GM19099 (cell line): ENCODE measurements at regions not wholly inside any gene's neighbourhood (a gene's known extent, or its start where the extent isn't known, plus 50 kb on each side); places are given as distances from the start of the nearest gene placed in this dataset.

Experiments used
- POLR2A ChIP-seq: IDR thresholded peaks from 3 replicates; pipeline ENCODE4 v1.6.1; 2011; ENCODE audit warnings: low read depth; ENCODE audit not compliant: insufficient read length; ENCODE audit errors: extremely low read depth

DNA sequence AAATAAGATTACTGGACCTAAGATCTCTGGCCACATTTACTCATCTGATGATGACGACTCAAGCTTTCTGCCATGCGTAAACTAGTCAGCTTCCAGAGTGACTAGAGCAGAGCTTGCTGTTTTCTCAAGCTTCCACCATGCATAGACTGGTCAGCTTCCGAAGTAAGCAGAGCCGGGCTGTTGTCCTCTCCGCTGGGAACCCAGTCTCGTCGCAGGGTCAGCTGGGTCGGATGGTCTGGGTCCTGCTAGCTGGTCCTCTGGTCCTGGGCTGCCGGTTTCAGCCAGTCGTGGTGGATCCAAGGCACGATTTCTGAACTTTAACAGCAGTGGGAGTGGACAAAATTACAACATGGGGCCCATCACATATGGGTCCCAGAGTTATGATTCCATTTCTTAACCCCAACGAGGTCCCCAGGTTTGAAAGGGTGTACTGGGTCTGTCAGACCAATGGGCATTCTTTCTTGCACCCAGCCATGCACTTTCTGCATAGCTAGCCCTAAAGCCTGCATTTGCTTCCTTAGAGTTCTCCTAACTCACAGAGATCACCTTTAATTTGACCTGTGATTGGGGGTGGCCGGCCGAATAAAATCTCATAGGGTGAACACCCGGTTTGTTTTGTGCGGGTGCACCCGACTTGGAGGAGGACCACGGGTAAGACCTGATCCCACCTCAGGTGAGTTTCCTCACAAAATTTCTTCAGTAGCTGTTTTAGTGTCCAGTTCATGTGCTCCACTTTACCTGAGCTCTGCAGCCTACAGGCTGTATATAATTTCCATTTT lies 1312.8 kb downstream of the TMEM121 start:
- no peak for TF ChIP-seq POLR2A

DNA sequence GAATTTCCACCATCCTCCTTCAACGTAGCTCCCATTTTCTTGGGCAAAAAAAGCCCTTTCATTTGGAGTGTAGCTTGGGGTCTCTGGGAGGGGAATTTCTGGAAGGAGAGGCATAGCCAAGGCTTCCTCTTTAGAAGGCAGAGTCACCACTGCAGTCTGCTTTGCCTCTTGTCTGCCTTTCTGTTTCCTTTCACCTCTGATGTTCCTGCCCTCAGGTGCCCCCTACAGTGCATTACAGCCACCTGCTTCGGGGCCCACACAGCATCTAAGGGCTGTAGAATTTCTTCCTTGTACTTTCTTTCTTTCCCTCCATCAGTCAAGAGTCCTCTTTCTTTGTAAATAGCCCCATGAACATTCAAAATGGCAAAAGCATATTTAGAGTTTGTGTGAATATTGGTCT lies 1313.9 kb downstream of the TMEM121 start:
- no peak for TF ChIP-seq POLR2A

DNA sequence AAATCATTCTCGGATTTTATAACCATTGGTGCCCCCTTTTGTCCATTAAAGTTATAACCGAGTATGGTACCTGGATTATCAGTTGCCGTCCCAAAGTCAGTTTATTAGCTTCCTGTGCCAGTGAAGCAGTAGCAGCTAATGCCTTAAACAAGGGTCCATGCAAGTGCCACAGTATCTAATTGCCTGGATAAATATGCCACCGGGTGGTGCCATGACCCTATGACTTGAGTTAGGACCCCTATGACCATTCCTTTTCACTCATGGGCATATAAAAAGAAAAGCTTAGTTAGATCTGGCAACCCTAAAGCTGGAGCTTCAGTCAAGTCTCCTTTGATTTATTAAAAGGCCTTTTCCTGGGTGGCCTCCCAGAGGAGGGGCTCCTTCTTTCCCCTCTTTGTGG lies 1314.6 kb downstream of the TMEM121 start:
- TF ChIP-seq POLR2A: no peak

DNA sequence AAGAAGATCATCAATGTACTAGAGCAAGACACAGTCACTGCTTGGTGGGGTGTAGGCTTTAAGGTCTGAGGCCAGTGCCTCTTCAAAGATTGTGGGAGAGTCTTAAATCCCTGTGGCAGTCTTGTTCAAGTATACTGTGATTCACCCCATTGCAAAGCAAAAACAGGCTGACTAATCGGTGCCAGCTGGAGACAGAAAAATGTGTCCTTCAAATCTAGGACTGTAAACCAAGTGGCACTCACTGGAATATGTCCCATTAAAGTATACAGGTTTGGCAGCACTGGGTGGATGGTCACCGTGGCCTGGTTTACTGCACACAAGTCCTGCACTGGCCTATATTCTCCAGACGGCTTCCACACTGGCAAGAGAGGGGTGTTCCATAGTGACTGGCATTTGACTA lies 1315.3 kb downstream of the TMEM121 start:
- TF ChIP-seq POLR2A: no peak

- TF ChIP-seq POLR2A: no peak
Observed at GRCh38 chr14:106842687-106843086, 1316.3 kb downstream of the TMEM121 start.

DNA sequence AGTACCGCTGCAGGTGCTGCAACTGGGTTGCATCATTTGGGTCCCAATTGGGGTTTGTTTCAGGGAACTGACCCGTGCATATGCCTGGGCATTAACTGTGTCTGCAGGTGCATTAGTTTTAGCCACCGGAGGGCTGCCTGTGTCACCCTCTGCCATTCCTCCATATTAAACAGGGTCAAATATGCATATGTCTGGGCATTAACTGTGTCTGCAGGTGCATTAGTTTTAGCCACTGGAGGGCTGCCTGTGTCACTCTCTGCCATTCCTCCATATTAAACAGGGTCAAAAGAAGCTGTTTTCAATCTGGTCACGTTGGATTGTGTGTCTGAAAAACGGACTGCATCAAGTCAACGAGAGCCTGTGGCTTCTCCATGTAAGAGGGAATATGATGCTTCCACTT lies 1317.0 kb downstream of the TMEM121 start:
- no peak for TF ChIP-seq POLR2A

DNA sequence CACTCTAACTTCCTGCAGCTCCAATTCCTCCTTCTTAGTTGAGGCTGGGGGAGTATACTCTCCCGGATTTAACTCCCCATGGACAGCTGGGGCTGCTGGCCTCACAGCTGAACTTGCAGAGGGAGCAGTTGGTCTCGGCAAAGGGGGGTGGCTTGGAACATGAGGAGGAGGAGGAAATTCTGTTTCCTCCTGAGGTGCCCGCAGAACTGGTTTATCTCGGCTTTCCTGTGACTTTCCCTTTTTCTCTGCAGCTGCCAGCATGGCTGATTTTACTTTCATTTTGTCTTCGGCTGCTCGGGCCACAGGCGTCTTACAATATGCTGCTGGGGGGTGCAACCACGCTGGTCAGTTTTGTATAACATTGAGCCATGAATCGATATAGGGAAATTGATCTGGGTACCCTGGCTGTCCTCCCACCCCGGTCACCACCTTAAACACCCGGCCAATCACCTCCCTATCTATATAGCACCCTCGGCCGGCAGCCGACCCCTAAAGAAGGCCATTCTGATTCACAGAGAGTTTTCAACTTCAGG lies 1317.6 kb downstream of the TMEM121 start:
- TF ChIP-seq POLR2A: no peak

DNA sequence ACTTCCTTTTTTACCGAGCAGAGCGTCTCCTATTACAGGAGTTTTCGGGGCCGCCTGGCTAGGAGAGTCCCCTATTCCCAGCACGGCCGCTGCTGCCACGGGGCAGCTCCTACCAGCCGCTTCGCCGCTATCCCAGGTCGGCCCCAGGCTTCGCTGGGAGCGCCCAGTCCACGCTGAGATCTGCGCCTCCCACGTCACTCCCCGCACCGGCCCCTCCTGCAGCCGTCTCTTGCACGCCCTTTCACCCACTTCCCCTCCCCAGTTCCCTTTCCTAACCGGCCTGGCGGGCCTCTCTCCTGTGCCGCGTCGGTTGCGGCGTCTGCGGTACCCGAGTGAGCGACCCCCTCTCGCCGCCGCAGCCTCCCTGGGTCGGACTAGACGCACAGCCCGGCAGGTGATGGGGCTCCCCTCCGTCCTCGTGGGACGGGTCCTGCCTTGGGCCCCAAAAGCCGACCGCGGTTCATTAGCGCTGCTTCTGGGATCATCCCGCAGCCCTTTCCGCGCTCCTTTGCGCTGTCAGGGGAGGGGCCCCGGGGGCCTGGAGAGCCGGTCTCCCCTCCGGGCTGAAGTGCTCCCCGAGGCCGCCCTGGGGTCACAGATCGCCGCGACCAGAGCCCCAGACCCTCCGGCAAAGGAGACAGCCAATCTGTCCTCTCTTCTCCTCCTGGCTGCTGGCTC lies 1318.4 kb downstream of the TMEM121 start:
- peak; percentile 58 for TF ChIP-seq POLR2A

DNA sequence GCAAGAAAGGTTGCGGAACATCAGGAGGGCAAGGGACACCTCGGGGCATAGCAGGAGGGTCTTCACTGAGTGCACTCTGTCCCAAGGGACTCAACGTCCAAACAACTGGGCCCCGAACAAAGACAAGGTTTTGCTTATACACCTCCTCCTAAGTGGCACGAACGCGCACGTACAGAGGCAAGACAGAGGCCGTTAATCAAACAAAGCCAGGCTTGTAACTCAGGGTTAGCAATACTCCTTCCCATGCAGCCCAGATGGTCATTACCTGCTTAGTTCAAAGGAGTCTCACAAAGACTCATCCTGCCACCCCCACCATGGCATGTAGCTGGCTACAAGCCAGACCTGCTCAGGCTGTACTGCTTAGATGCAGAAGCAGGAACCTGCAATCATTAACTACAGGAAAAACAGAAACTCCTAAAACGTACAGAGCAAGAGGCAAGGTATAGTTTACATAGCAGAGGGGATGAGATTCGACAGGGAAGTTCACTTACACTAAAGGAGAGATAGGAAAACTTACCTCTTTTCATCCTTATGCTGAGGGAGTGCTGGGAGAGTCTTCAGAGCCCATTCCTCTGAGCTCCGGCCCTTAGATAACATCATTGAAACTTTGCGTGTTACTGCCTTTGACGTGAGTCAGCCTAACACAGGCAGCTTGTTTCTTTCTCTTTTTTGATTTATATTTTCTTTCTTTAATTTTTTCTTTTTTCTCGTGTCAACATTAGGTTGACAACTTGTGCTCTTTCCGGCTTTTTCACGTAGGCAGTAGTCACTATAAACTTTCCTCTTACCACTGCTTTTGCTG lies 1319.1 kb downstream of the TMEM121 start:
- TF ChIP-seq POLR2A: peak; percentile 57

DNA sequence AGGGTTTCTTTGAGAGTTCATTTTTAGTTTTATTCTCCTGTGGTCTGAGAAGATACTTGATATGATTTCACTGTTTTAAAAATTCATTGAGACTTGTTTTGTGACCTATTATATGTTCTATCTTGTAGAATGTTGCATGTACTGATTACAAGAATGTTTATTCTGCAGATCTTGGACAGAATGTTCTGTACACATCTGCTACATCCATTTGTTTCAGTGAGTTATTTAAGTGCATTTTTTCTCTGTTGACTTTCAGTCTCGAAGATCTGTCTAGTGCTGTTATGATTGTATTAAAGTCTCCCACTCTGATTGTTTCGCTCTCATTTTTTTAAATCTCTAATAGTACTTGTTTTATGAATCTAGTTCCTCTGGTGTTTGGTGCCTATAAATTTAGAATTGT lies 1319.8 kb downstream of the TMEM121 start:
- no peak for TF ChIP-seq POLR2A

- no peak for TF ChIP-seq POLR2A
Observed at GRCh38 chr14:106848330-106849121, 1322.1 kb downstream of the TMEM121 start.

GRCh38 chr14:106850913-106851825 lies 1324.8 kb downstream of the TMEM121 start:
- peak; percentile 58 for TF ChIP-seq POLR2A

- peak; percentile 40 for TF ChIP-seq POLR2A
Observed at GRCh38 chr14:106872611-106873446, 1346.4 kb downstream of the TMEM121 start.

DNA sequence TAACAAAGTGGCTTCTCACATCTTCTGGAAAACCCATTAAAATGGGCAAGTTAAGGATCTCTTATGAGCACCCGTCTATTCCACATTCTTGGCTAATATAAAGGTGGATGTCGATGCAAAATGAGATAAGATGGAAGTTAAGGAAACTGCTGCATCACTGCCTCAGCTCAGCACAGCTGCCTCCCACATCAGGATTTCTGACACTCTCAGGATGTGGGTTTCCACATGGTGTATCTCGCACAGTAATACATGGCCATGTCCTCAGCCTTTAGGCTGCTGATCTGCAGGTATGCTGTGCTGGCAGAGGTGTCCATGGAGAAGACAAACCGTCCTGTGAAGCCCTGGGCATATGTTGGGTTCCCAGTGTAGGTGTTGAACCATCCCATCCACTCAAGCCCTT lies 1348.0 kb downstream of the TMEM121 start:
- no peak for TF ChIP-seq POLR2A
